ENCODE measurements at regions not wholly inside any gene's neighbourhood (a gene's known extent, or its start where the extent isn't known, plus 50 kb on each side); places are given as distances from the start of the nearest gene placed in this dataset.
"Not testable (repeated sequence)": the region's sequence is repeated elsewhere in the genome, so short reads cannot be mapped to it uniquely, and the experiment has no call there.

GRCh38 chr13:109275139-109275745 is 511.1 kb downstream of the IRS2 start:
- TF ChIP-seq, protein P1, sequence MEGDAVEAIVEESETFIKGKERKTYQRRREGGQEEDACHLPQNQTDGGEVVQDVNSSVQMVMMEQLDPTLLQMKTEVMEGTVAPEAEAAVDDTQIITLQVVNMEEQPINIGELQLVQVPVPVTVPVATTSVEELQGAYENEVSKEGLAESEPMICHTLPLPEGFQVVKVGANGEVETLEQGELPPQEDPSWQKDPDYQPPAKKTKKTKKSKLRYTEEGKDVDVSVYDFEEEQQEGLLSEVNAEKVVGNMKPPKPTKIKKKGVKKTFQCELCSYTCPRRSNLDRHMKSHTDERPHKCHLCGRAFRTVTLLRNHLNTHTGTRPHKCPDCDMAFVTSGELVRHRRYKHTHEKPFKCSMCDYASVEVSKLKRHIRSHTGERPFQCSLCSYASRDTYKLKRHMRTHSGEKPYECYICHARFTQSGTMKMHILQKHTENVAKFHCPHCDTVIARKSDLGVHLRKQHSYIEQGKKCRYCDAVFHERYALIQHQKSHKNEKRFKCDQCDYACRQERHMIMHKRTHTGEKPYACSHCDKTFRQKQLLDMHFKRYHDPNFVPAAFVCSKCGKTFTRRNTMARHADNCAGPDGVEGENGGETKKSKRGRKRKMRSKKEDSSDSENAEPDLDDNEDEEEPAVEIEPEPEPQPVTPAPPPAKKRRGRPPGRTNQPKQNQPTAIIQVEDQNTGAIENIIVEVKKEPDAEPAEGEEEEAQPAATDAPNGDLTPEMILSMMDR (IDR thresholded peaks at IDR 0.05; ENCODE audit: borderline replicate concordance, insufficient read depth, low read depth, low read length): no peak
- no peak overlapping the region for H3K4me3 ChIP-seq (ENCODE audit: low read depth, low read length)

GRCh38 chr13:109274188-109274821 is 512.1 kb downstream of the IRS2 start:
- no peak overlapping the region for H3K4me3 ChIP-seq (ENCODE audit: low read depth, low read length)
- TF ChIP-seq, protein P1 (IDR thresholded peaks at IDR 0.05; ENCODE audit: borderline replicate concordance, insufficient read depth, low read depth, low read length): no peak

- no peak overlapping the region for H3K4me3 ChIP-seq (ENCODE audit: low read depth, low read length)
- TF ChIP-seq, protein P1 (IDR thresholded peaks at IDR 0.05; ENCODE audit: borderline replicate concordance, insufficient read depth, low read depth, low read length): no peak
These were observed 513.0 kb downstream of the IRS2 start for GRCh38 chr13:109273326-109273751.

GRCh38 chr13:109272595-109273325 is 513.6 kb downstream of the IRS2 start:
- H3K4me3 ChIP-seq (ENCODE audit: low read depth, low read length): no peak overlapping the region
- TF ChIP-seq, protein P1 (IDR thresholded peaks at IDR 0.05; ENCODE audit: borderline replicate concordance, insufficient read depth, low read depth, low read length): no peak

GRCh38 chr13:109271555-109272541 is 514.5 kb downstream of the IRS2 start:
- H3K4me3 ChIP-seq (ENCODE audit: low read depth, low read length): no peak overlapping the region

DNA sequence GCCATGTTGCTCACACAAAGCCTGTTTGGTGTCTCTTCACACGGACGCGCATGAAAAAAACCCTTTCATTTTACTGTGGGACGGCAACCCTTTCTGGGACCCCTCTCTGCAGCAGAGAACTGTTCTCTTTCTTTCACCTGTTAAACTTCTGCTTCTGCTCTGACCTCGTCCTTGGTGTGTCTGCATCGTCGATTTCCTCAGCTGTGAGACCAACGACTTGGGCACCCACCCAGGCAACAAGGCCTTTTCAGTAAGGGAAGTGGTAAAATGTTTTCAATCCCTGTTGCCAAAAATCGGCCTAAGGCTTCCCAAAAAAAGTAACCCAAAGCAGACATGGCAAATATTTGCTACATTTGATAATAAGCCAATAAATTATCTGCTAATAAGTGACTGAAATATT is 515.3 kb downstream of the IRS2 start:
- TF ChIP-seq, protein P1 (IDR thresholded peaks at IDR 0.05; ENCODE audit: borderline replicate concordance, insufficient read depth, low read depth, low read length): no peak
- no peak overlapping the region for H3K4me3 ChIP-seq (ENCODE audit: low read depth, low read length)

More at GRCh38 chr13:109271555-109272541, 514.5 kb downstream of the IRS2 start:
- TF ChIP-seq, protein P1 (IDR thresholded peaks at IDR 0.05; ENCODE audit: borderline replicate concordance, insufficient read depth, low read depth, low read length): no peak

DNA sequence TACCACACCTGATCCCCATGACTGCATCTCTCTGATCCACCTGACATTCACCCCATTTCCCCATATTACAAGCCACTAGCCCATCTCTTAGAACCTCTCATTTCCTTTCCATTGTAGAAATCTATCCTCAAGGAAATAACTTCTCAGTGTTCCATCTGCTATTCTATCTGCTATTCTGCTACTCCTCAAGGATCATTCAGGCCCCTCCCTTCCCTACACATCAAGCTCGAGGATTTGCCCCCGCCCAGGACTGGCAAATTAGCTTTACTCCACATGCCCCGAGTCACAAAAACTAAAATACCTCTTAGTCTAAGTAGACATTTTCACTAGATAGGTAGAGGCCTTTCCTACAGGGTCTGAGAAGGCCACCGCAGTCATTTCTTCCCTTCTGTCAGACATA is 517.0 kb downstream of the IRS2 start:
- not testable (repeated sequence) for H3K4me3 ChIP-seq (ENCODE audit: low read depth, low read length)

GRCh38 chr13:109268492-109268891 is 517.9 kb downstream of the IRS2 start:
- not testable (repeated sequence) for H3K4me3 ChIP-seq (ENCODE audit: low read depth, low read length)

- not testable (repeated sequence) for H3K4me3 ChIP-seq (ENCODE audit: low read depth, low read length)
These were observed 519.0 kb downstream of the IRS2 start for GRCh38 chr13:109267400-109267799.

- H3K4me3 ChIP-seq (ENCODE audit: low read depth, low read length): not testable (repeated sequence)
These were observed 521.0 kb downstream of the IRS2 start for GRCh38 chr13:109265438-109265742.

All from GM12875 (cell line).